K562 (cell line): ENCODE measurements at regions not wholly inside any gene's neighbourhood (a gene's known extent, or its start where the extent isn't known, plus 50 kb on each side); places are given as distances from the start of the nearest gene placed in this dataset.

Experiments
- ATAC-seq: fragments of 200-7000 bp; cut with Tn5 transposase; 3 replicates; pipeline ENCODE4 v1.9.1; 2020; ENCODE audit warnings: moderate library complexity
- BruUV-seq: library from RNA; stranded (reverse); fragments of 400-500 nt; replicated peaks from 2 replicates; lab custom pipeline; 2021; lab: Mats Ljungman, UMichigan
- CTCF ChIA-PET: fragments of 300-600 bp; formaldehyde crosslinking; extraction: SDS; loops from one replicate; lab custom pipeline; 2021; ENCODE audit warnings: low intra/inter-chr PET ratio; lab: Yijun Ruan, JAX
- POLR2A ChIA-PET: fragments of 300-600, 350-650 bp; sonication (Branson Sonifier 250); formaldehyde crosslinking; extraction: SDS; loops from one replicate; lab custom pipeline; 2021; ENCODE audit warnings: antibody characterized with exemption, inconsistent platforms; lab: Yijun Ruan, JAX
- DNase-seq, 4 experiments: peaks; one replicate each; pipeline versions ENCODE4 v3.0.0 to v3.0.0-alpha.2; 2011 to 2018; ENCODE audit warnings: low spot score in 3 of 4, mixed read lengths in 3 of 4; ENCODE audit errors: extremely low read depth in 1 of 4
- FAIRE-seq: peaks from 2 replicates; lab custom pipeline; 2011; peaks lifted over from hg19 to GRCh38; lab: Jason Lieb, UNC
- H2AFZ ChIP-seq: 2 replicates; pipeline ENCODE4 v1.6.0; 2011; ENCODE audit warnings: low read depth, low read length, control low read depth, inconsistent platforms
- H3K27ac ChIP-seq: fragments of 200-600 bp; 3 replicates; pipeline ENCODE4 v1.8.0; 2011; ENCODE audit warnings: low read depth, mild to moderate bottlenecking, control low read depth, inconsistent platforms, low read length, moderate library complexity, mixed read lengths; ENCODE audit errors: extremely low read depth
- H3K27me3 ChIP-seq, 2 experiments: fragments of 300-600 bp in 1 of 2; 2 replicates in 1 of 2; 3 replicates in 1 of 2; pipeline versions ENCODE4 v1.6.0 to v1.8.0; 2011; ENCODE audit warnings: inconsistent platforms in 2 of 2, low read length in 2 of 2, mild to moderate bottlenecking in 1 of 2, mixed read lengths in 1 of 2, moderate library complexity in 1 of 2; ENCODE audit not compliant: control insufficient read depth in 2 of 2, insufficient read depth in 2 of 2
- H3K36me3 ChIP-seq: fragments of 300-600 bp; 3 replicates; pipeline ENCODE4 v1.8.0; 2011; ENCODE audit warnings: mild to moderate bottlenecking, low read length, inconsistent platforms; ENCODE audit not compliant: control insufficient read depth, insufficient read depth
- H3K4me1 ChIP-seq, 2 experiments: fragments of 200-600 bp in 1 of 2; replicated peaks in 1 of 2; 2 replicates in 1 of 2; 3 replicates in 1 of 2; pipeline versions ENCODE4 v1.5.1 to v1.8.0; 2011; ENCODE audit warnings: inconsistent platforms in 2 of 2, low read length in 2 of 2, mild to moderate bottlenecking in 1 of 2, mixed read lengths in 1 of 2, moderate library complexity in 1 of 2; ENCODE audit not compliant: control insufficient read depth in 2 of 2, insufficient read depth in 2 of 2
- H3K4me2 ChIP-seq: 2 replicates; pipeline ENCODE4 v1.6.1; 2011; ENCODE audit warnings: low read length, control low read depth, inconsistent platforms, mixed read lengths; ENCODE audit not compliant: insufficient read depth
- H3K4me3 ChIP-seq: fragments of 200-600 bp; sonication (generic), shearing (Covaris generic); 2 replicates; pipeline ENCODE4 v1.5.1; 2016; ENCODE audit warnings: control low read depth, inconsistent platforms
- H3K79me2 ChIP-seq: fragments of 200-600 bp; 3 replicates; pipeline ENCODE4 v1.8.0; 2011; ENCODE audit warnings: low read length, inconsistent platforms; ENCODE audit not compliant: control insufficient read depth, insufficient read depth
- H3K9ac ChIP-seq, 2 experiments: 2 replicates each; pipeline versions ENCODE4 v1.6.0 to v1.6.1; 2011; ENCODE audit warnings: low read depth in 2 of 2, low read length in 2 of 2, control low read depth in 1 of 2, inconsistent platforms in 1 of 2, mild to moderate bottlenecking in 1 of 2, mixed read lengths in 1 of 2; ENCODE audit not compliant: insufficient read depth in 1 of 2
- H3K9me1 ChIP-seq: one replicate; pipeline ENCODE4 v1.6.0; 2011; ENCODE audit warnings: inconsistent platforms, mild to moderate bottlenecking, low read length, moderate library complexity; ENCODE audit not compliant: control insufficient read depth, insufficient read depth
- H3K9me3 ChIP-seq: replicated peaks from 2 replicates; pipeline ENCODE4 v1.5.1; 2011; ENCODE audit warnings: low read depth, low read length, inconsistent platforms; ENCODE audit not compliant: control insufficient read depth, insufficient read depth
- H4K20me1 ChIP-seq: replicated peaks from 2 replicates; pipeline ENCODE4 v1.6.1; 2011; ENCODE audit warnings: low read length, inconsistent platforms, mixed read lengths; ENCODE audit not compliant: control insufficient read depth, insufficient read depth
- CXXC5 ChIP-seq: fragments of 250-450 bp; sonication (Bioruptor Pico); IDR thresholded peaks from 2 replicates; pipeline ENCODE4 v1.8.0; 2022; ENCODE audit warnings: inconsistent platforms, mild to moderate bottlenecking, moderate library complexity
- FOXM1 ChIP-seq, 2 experiments: fragments of 450-650 bp in 1 of 2; sonication (generic) in 1 of 2; formaldehyde crosslinking in 1 of 2; IDR thresholded peaks; 2 replicates each; pipeline versions ENCODE4 v1.6.1 to v1.9.0; 2017 to 2022; ENCODE audit warnings: low read depth in 2 of 2, mild to moderate bottlenecking in 2 of 2, missing genetic modification reagents in 1 of 2, moderate library complexity in 1 of 2
- KLF1 ChIP-seq: fragments of 450-650 bp; IDR thresholded peaks from 2 replicates; pipeline ENCODE4 v1.6.1; 2016; ENCODE audit warnings: missing genetic modification characterization, missing compliant biosample characterization
- MIER1 ChIP-seq: fragments of 450-650 bp; IDR thresholded peaks from 2 replicates; pipeline ENCODE4 v1.6.1; 2016; ENCODE audit warnings: antibody characterized with exemption, mild to moderate bottlenecking, low read depth
- TAF9B ChIP-seq: fragments of 450-650 bp; IDR thresholded peaks from 2 replicates; pipeline ENCODE4 v1.6.1; 2018; ENCODE audit warnings: mild to moderate bottlenecking; ENCODE audit not compliant: partially characterized antibody
- ZNF695 ChIP-seq: fragments of 450-650 bp; formaldehyde crosslinking; IDR thresholded peaks from 2 replicates; pipeline ENCODE4 v1.4.0; 2020; ENCODE audit warnings: mild to moderate bottlenecking, moderate library complexity
- ZNF780A ChIP-seq: fragments of 250-450 bp; sonication (Bioruptor Pico); IDR thresholded peaks from 2 replicates; pipeline ENCODE4 v1.5.0; 2021; ENCODE audit warnings: mild to moderate bottlenecking
- WGBS: fragments of 100-300 bp; shearing (Covaris generic); methylation state at CpG from one replicate; pipeline ENCODE4 v1.1.6; 2016; ENCODE audit warnings: low coverage, mixed read lengths; ENCODE audit not compliant: insufficient coverage; ENCODE audit errors: missing lambda C conversion rate; 5-methylcytosine and 5-hydroxymethylcytosine counted together
- in situ Hi-C: fragments of 300-500 bp; cut with MboI; formaldehyde crosslinking; loops from 4 replicates; pipeline ENCODE4 v1.15.0; 2018; ENCODE audit warnings: inconsistent platforms, mixed read lengths
- intact Hi-C: fragments of 100-400 bp; cut with micrococcal nuclease; formaldehyde crosslinking; loops from 2 replicates; pipeline ENCODE4 v1.14.2; 2022
- TF ChIP-seq, protein P1 (sequence below): IDR thresholded peaks from 2 replicates; pipeline ENCODE4 v1.6.1; 2016; ENCODE audit warnings: missing genetic modification characterization, missing compliant biosample characterization

DNA sequence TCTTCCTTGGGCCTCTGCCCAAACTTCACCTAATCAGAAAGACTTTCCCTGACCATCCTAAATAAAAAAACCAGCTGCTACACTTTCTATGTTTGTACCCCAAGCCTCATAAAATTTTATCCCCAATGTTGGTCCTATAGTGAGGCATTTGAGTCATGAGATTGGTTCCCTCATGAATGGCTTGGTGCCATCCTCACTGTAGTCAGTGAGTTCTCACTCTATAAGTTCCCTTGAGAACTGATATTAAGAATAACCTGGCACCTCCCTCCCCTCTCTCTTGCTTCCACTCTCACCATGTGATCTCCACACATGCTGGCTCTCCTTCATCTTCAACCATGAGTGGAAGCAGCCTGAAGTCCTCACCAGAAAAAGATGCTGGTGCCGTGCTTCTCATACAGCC is 316.9 kb upstream of the PRDM1 start:
- intact Hi-C loops (no loop called here), in situ Hi-C loops (no loop called here)
- H3K27me3 ChIP-seq: no peaks in the 10 kb centered on the region
- 11% methylated on average over 1 of the region's 1 CpG for WGBS
- no peak overlapping the region for H3K4me2 ChIP-seq
- no peaks in the 10 kb centered on the region for H3K36me3 ChIP-seq
- H3K27ac ChIP-seq: no peak overlapping the region
- CTCF ChIA-PET: no interaction called here
- FAIRE-seq: no peak
- H3K4me3 ChIP-seq: no peak overlapping the region
- no peak for DNase-seq
- no peaks in the 10 kb centered on the region for H3K4me1 ChIP-seq
- no peaks in the 10 kb centered on the region for H3K9me3 ChIP-seq
- no peak for TF ChIP-seq FOXM1 (IDR thresholded peaks at IDR 0.05; ENCODE audit: low read depth)
- no peak for TF ChIP-seq FOXM1 (CRISPR knock-in tag; IDR thresholded peaks at IDR 0.05; ENCODE audit: low read depth)
- TF ChIP-seq KLF1: no peak
- TF ChIP-seq MIER1: no peak
- TF ChIP-seq ZNF695 (CRISPR knock-in tag): no peak
- no peak for TF ChIP-seq CXXC5
- TF ChIP-seq TAF9B: no peak
- no peak for TF ChIP-seq ZNF780A (CRISPR knock-in tag)
- TF ChIP-seq, protein P1, sequence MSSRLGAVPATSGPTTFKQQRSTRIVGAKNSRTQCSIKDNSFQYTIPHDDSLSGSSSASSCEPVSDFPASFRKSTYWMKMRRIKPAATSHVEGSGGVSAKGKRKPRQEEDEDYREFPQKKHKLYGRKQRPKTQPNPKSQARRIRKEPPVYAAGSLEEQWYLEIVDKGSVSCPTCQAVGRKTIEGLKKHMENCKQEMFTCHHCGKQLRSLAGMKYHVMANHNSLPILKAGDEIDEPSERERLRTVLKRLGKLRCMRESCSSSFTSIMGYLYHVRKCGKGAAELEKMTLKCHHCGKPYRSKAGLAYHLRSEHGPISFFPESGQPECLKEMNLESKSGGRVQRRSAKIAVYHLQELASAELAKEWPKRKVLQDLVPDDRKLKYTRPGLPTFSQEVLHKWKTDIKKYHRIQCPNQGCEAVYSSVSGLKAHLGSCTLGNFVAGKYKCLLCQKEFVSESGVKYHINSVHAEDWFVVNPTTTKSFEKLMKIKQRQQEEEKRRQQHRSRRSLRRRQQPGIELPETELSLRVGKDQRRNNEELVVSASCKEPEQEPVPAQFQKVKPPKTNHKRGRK (tag): no peak
- H2AFZ ChIP-seq: no peak overlapping the region
- no peaks in the 10 kb centered on the region for H3K79me2 ChIP-seq
- ATAC-seq: no peak
- BruUV-seq: no TSS peak
- no peaks in the 10 kb centered on the region for H3K9me1 ChIP-seq
- POLR2A ChIA-PET: no interaction called here
- no peaks in the 10 kb centered on the region for H4K20me1 ChIP-seq
- no peak overlapping the region for H3K9ac ChIP-seq
